MM.1S (cell line): ENCODE measurements at regions not wholly inside any gene's neighbourhood (a gene's known extent, or its start where the extent isn't known, plus 50 kb on each side); places are given as distances from the start of the nearest gene placed in this dataset.

ENCODE experiments used
- DNase-seq: peaks from one replicate; pipeline ENCODE4 v3.0.0-alpha.2; 2015
- H2AFZ ChIP-seq: fragments of 300-600 bp; sonication (generic); 2 replicates; pipeline ENCODE4 v1.6.0; 2016; ENCODE audit warnings: antibody characterized with exemption, low read length
- H3F3A ChIP-seq: fragments of 300-600 bp; sonication (generic); 2 replicates; pipeline ENCODE4 v1.6.1; 2016; ENCODE audit warnings: mild to moderate bottlenecking, antibody characterized with exemption, low read length, moderate library complexity, mixed read lengths; ENCODE audit not compliant: insufficient read depth
- H3K27ac ChIP-seq: fragments of 300-600 bp; sonication (generic); 2 replicates; pipeline ENCODE4 v1.5.1; 2016; ENCODE audit warnings: mild to moderate bottlenecking, low read length
- H3K27me3 ChIP-seq: fragments of 300-600 bp; sonication (generic); replicated peaks from 2 replicates; pipeline ENCODE4 v1.6.0; 2016; ENCODE audit warnings: low read length; ENCODE audit not compliant: insufficient read depth
- H3K36me3 ChIP-seq: fragments of 300-600 bp; sonication (generic); replicated peaks from 2 replicates; pipeline ENCODE4 v1.6.1; 2016; ENCODE audit warnings: mild to moderate bottlenecking, low read length, mixed read lengths; ENCODE audit not compliant: insufficient read depth
- H3K4me1 ChIP-seq: fragments of 300-600 bp; sonication (generic); 2 replicates; pipeline ENCODE4 v1.6.1; 2016; ENCODE audit warnings: low read length, mixed read lengths
- H3K4me2 ChIP-seq: fragments of 300-600 bp; sonication (generic); 2 replicates; pipeline ENCODE4 v1.6.0; 2016; ENCODE audit warnings: low read depth, low read length
- H3K4me3 ChIP-seq: fragments of 300-600 bp; sonication (generic); 2 replicates; pipeline ENCODE4 v1.5.1; 2016; ENCODE audit warnings: low read length, mixed read lengths
- H3K79me2 ChIP-seq: fragments of 300-600 bp; sonication (generic); 2 replicates; pipeline ENCODE4 v1.6.1; 2016; ENCODE audit warnings: mixed run types, low read length, mixed read lengths
- H3K9ac ChIP-seq: fragments of 300-600 bp; sonication (generic); 2 replicates; pipeline ENCODE4 v1.6.1; 2016; ENCODE audit warnings: low read length, mixed read lengths
- H3K9me2 ChIP-seq: fragments of 300-600 bp; sonication (generic); replicated peaks from 2 replicates; pipeline ENCODE4 v1.6.1; 2016; ENCODE audit warnings: mild to moderate bottlenecking, low read length, mixed read lengths; ENCODE audit not compliant: insufficient read depth
- H3K9me3 ChIP-seq: fragments of 300-600 bp; sonication (generic); replicated peaks from 2 replicates; pipeline ENCODE4 v1.6.1; 2016; ENCODE audit warnings: mild to moderate bottlenecking, low read length, mixed read lengths; ENCODE audit not compliant: insufficient read depth
- H4K20me1 ChIP-seq: fragments of 300-600 bp; sonication (generic); 2 replicates; pipeline ENCODE4 v1.6.1; 2016; ENCODE audit warnings: mild to moderate bottlenecking, low read length, moderate library complexity, mixed read lengths; ENCODE audit not compliant: insufficient read depth
- EZH2 ChIP-seq: fragments of 300-600 bp; sonication (generic); optimal IDR thresholded peaks from 2 replicates; pipeline ENCODE3; 2017; ENCODE audit warnings: low read depth, mild to moderate bottlenecking, antibody characterized with exemption, low read length, mixed read lengths
- EZH2phosphoT487 ChIP-seq: fragments of 300-600 bp; sonication (generic); IDR thresholded peaks from 2 replicates; pipeline ENCODE4 v1.6.1; 2018; ENCODE audit warnings: antibody characterized with exemption, low read length
- TF ChIP-seq, protein P1 (sequence below): fragments of 300-600 bp; sonication (generic); IDR thresholded peaks from 2 replicates; pipeline ENCODE4 v1.5.1; 2016; ENCODE audit warnings: antibody characterized with exemption, low read length, mixed read lengths

- peak overlapping the region; percentile 44 for H3K4me3 ChIP-seq
- H3K27me3 ChIP-seq: no peaks in the 10 kb centered on the region
- H3K27ac ChIP-seq: peak overlapping the region; percentile 88
- H3K9me3 ChIP-seq: no peaks in the 10 kb centered on the region
- peak overlapping the region; percentile 52 for H3K9ac ChIP-seq
- no peaks in the 10 kb centered on the region for H3K79me2 ChIP-seq
- no peaks in the 10 kb centered on the region for H4K20me1 ChIP-seq
- peak overlapping the region; percentile 64 for H2AFZ ChIP-seq
- H3K4me2 ChIP-seq: peak overlapping the region; percentile 78
- H3F3A ChIP-seq: 0 out of 2 replicates have a peak, but pooled peaks cover 6% of the 10 kb centered on the region
- TF ChIP-seq EZH2phosphoT487: no peak
- no peak for TF ChIP-seq EZH2
- TF ChIP-seq, protein P1, sequence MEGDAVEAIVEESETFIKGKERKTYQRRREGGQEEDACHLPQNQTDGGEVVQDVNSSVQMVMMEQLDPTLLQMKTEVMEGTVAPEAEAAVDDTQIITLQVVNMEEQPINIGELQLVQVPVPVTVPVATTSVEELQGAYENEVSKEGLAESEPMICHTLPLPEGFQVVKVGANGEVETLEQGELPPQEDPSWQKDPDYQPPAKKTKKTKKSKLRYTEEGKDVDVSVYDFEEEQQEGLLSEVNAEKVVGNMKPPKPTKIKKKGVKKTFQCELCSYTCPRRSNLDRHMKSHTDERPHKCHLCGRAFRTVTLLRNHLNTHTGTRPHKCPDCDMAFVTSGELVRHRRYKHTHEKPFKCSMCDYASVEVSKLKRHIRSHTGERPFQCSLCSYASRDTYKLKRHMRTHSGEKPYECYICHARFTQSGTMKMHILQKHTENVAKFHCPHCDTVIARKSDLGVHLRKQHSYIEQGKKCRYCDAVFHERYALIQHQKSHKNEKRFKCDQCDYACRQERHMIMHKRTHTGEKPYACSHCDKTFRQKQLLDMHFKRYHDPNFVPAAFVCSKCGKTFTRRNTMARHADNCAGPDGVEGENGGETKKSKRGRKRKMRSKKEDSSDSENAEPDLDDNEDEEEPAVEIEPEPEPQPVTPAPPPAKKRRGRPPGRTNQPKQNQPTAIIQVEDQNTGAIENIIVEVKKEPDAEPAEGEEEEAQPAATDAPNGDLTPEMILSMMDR: no peak
- peak; percentile 94 for DNase-seq
- H3K9me2 ChIP-seq: no peaks in the 10 kb centered on the region
- H3K4me1 ChIP-seq: peaks cover 7% of the 10 kb centered on the region
- no peaks in the 10 kb centered on the region for H3K36me3 ChIP-seq
Observed at GRCh38 chr7:155205368-155206317, 92.0 kb upstream of the INSIG1 start.

GRCh38 chr7:155206318-155207020 is 91.2 kb upstream of the INSIG1 start:
- Histone ChIP-seq H4K20me1 (no peaks in the 10 kb centered on the region), H3K79me2 (no peaks in the 10 kb centered on the region), H3K4me2 (peak overlapping the region; percentile 78; the same call in 1 of the 2 replicates), H3K9ac (peak overlapping the region; percentile 52), H3F3A (0 out of 2 replicates have a peak, but pooled peaks cover 6% of the 10 kb centered on the region), H2AFZ (0 out of 2 replicates have a peak overlapping the region, but pooled peaks have one; percentile 29), H3K9me2 (no peaks in the 10 kb centered on the region), H3K4me1 (peaks cover 7% of the 10 kb centered on the region), H3K27ac (peak overlapping the region; percentile 88), H3K9me3 (no peaks in the 10 kb centered on the region), H3K4me3 (peak overlapping the region; percentile 44), H3K36me3 (no peaks in the 10 kb centered on the region), H3K27me3 (no peaks in the 10 kb centered on the region)
- DNase-seq: peak; percentile 52
- TF ChIP-seq EZH2 (no peak), EZH2phosphoT487 (no peak)
- TF ChIP-seq, protein P1: no peak

GRCh38 chr7:155207326-155208002 is 90.2 kb upstream of the INSIG1 start:
- Histone ChIP-seq H3K9me3 (no peaks in the 10 kb centered on the region), H3K27ac (no peak overlapping the region), H3K4me2 (no peak overlapping the region), H3K36me3 (no peaks in the 10 kb centered on the region), H3K4me3 (no peak overlapping the region), H3K9me2 (no peaks in the 10 kb centered on the region), H3K79me2 (no peaks in the 10 kb centered on the region), H4K20me1 (no peaks in the 10 kb centered on the region), H3K9ac (no peak overlapping the region), H3K27me3 (no peaks in the 10 kb centered on the region), H3K4me1 (peaks cover 7% of the 10 kb centered on the region), H3F3A (0 out of 2 replicates have a peak, but pooled peaks cover 6% of the 10 kb centered on the region), H2AFZ (no peak overlapping the region)
- no peak for TF ChIP-seq EZH2
- TF ChIP-seq, protein P1: no peak
- TF ChIP-seq EZH2phosphoT487: no peak
- DNase-seq: no peak
